H9 (cell line): ENCODE measurements at regions not wholly inside any gene's neighbourhood (a gene's known extent, or its start where the extent isn't known, plus 50 kb on each side); places are given as distances from the start of the nearest gene placed in this dataset.

Experiments used
- DNase-seq: peaks from one replicate; pipeline ENCODE4 v3.0.0-alpha.2; 2017
- H2AFZ ChIP-seq: one replicate; pipeline ENCODE4 v1.6.1; 2013; ENCODE audit warnings: mild to moderate bottlenecking, low read length, control low read depth, moderate library complexity
- H2AK5ac ChIP-seq: 2 replicates; pipeline ENCODE4 v1.6.1; 2013; ENCODE audit warnings: low read length, control low read depth, mixed read lengths; ENCODE audit not compliant: insufficient read length
- H2BK120ac ChIP-seq: one replicate; pipeline ENCODE4 v1.6.1; 2013; ENCODE audit warnings: low read depth, mild to moderate bottlenecking, low read length, control low read depth, inconsistent platforms; ENCODE audit not compliant: poor library complexity, severe bottlenecking
- H2BK12ac ChIP-seq: 2 replicates; pipeline ENCODE4 v1.6.1; 2013; ENCODE audit warnings: low read length, control low read depth, mixed read lengths, low read depth; ENCODE audit not compliant: insufficient read length
- H2BK15ac ChIP-seq: 2 replicates; pipeline ENCODE4 v1.6.1; 2013; ENCODE audit warnings: low read depth, low read length, control low read depth
- H2BK20ac ChIP-seq: one replicate; pipeline ENCODE4 v1.6.1; 2013; ENCODE audit warnings: low read depth, mild to moderate bottlenecking, low read length, control low read depth, inconsistent platforms; ENCODE audit not compliant: poor library complexity, severe bottlenecking
- H2BK5ac ChIP-seq: 2 replicates; pipeline ENCODE4 v1.6.1; 2013; ENCODE audit warnings: low read length, control low read depth, mixed read lengths; ENCODE audit not compliant: insufficient read length
- H3K14ac ChIP-seq: 2 replicates; pipeline ENCODE4 v1.6.1; 2013; ENCODE audit warnings: low read length, control low read depth; ENCODE audit not compliant: insufficient read depth
- H3K18ac ChIP-seq: 2 replicates; pipeline ENCODE4 v1.6.1; 2013; ENCODE audit warnings: low read depth, mild to moderate bottlenecking, mixed read lengths, low read length, control low read depth; ENCODE audit not compliant: insufficient read length
- H3K23ac ChIP-seq: 2 replicates; pipeline ENCODE4 v1.6.1; 2013; ENCODE audit warnings: low read length, control low read depth, mixed read lengths, low read depth; ENCODE audit not compliant: insufficient read length
- H3K23me2 ChIP-seq: 2 replicates; pipeline ENCODE4 v1.6.1; 2013; ENCODE audit warnings: low read depth, mild to moderate bottlenecking, mixed read lengths, low read length, control low read depth; ENCODE audit not compliant: insufficient read length, poor library complexity, severe bottlenecking
- H3K27ac ChIP-seq: 2 replicates; pipeline ENCODE4 v1.5.1; 2013; ENCODE audit warnings: low read length, control low read depth, mixed read lengths, low read depth; ENCODE audit not compliant: insufficient read length
- H3K27me3 ChIP-seq: 2 replicates; pipeline ENCODE4 v1.6.1; 2013; ENCODE audit warnings: low read length, control low read depth, inconsistent platforms; ENCODE audit not compliant: insufficient read depth
- H3K4ac ChIP-seq: 2 replicates; pipeline ENCODE4 v1.6.1; 2013; ENCODE audit warnings: low read depth, mild to moderate bottlenecking, control low read depth, inconsistent platforms, low read length, moderate library complexity
- H3K4me1 ChIP-seq: 2 replicates; pipeline ENCODE4 v1.6.1; 2013; ENCODE audit warnings: low read length, control low read depth, inconsistent platforms; ENCODE audit not compliant: insufficient read depth
- H3K4me2 ChIP-seq: 2 replicates; pipeline ENCODE4 v1.6.1; 2013; ENCODE audit warnings: low read length, control low read depth, mixed read lengths; ENCODE audit not compliant: insufficient read length, insufficient read depth
- H3K56ac ChIP-seq: 2 replicates; pipeline ENCODE4 v1.6.1; 2013; ENCODE audit warnings: low read depth, mild to moderate bottlenecking, mixed read lengths, low read length, control low read depth; ENCODE audit not compliant: insufficient read length
- H3K79me1 ChIP-seq: 2 replicates; pipeline ENCODE4 v1.6.1; 2013; ENCODE audit warnings: low read depth, mild to moderate bottlenecking, moderate library complexity, low read length, control low read depth, inconsistent platforms; ENCODE audit not compliant: insufficient read depth, poor library complexity, severe bottlenecking
- H3K79me2 ChIP-seq: 2 replicates; pipeline ENCODE4 v1.6.1; 2013; ENCODE audit warnings: low read length, control low read depth, inconsistent platforms; ENCODE audit not compliant: insufficient read depth
- H3K9ac ChIP-seq: 2 replicates; pipeline ENCODE4 v1.6.1; 2013; ENCODE audit warnings: low read length, control low read depth, mixed read lengths; ENCODE audit not compliant: insufficient read length; ENCODE audit errors: extremely low read depth
- H3K9me3 ChIP-seq: one replicate; pipeline ENCODE4 v1.6.1; 2013; ENCODE audit warnings: low read depth, low read length, inconsistent platforms; ENCODE audit not compliant: control insufficient read depth
- H3T11ph ChIP-seq: one replicate; pipeline ENCODE4 v1.6.1; 2013; ENCODE audit warnings: mild to moderate bottlenecking, low read length, control low read depth, inconsistent platforms
- H4K20me1 ChIP-seq: one replicate; pipeline ENCODE4 v1.6.1; 2013; ENCODE audit not compliant: control insufficient read depth, insufficient read length, insufficient read depth
- H4K5ac ChIP-seq: 2 replicates; pipeline ENCODE4 v1.6.1; 2013; ENCODE audit warnings: low read depth, mild to moderate bottlenecking, mixed read lengths, low read length, control low read depth; ENCODE audit not compliant: insufficient read length
- H4K8ac ChIP-seq: replicated peaks from 2 replicates; pipeline ENCODE4 v1.6.1; 2013; ENCODE audit warnings: low read length, control low read depth, mixed read lengths, low read depth; ENCODE audit not compliant: insufficient read length
- H4K91ac ChIP-seq: 2 replicates; pipeline ENCODE4 v1.6.1; 2013; ENCODE audit warnings: low read depth, mild to moderate bottlenecking, moderate library complexity, mixed read lengths, low read length, control low read depth; ENCODE audit not compliant: insufficient read length
- H3K27ac Mint-ChIP-seq, 3 experiments: 2 replicates in 2 of 3; 3 replicates in 1 of 3; pipeline ENCODE4 v1.8.0; 2020 to 2021; ENCODE audit warnings: mixed read lengths in 3 of 3, mild to moderate bottlenecking in 1 of 3, moderate library complexity in 1 of 3
- H3K27me3 Mint-ChIP-seq: 2 replicates; pipeline ENCODE4 v1.8.0; 2021; ENCODE audit warnings: low read depth, mild to moderate bottlenecking, moderate library complexity, mixed read lengths
- H3K36me3 Mint-ChIP-seq, 3 experiments: 2 replicates in 2 of 3; 3 replicates in 1 of 3; pipeline ENCODE4 v1.8.0; 2020 to 2021; ENCODE audit warnings: low read depth in 3 of 3, mixed read lengths in 3 of 3; ENCODE audit not compliant: insufficient read depth in 1 of 3
- H3K4me1 Mint-ChIP-seq, 2 experiments: 2 replicates each; pipeline ENCODE4 v1.8.0; 2020; ENCODE audit warnings: mixed read lengths in 2 of 2
- H3K4me3 Mint-ChIP-seq, 2 experiments: 2 replicates in 1 of 2; 3 replicates in 1 of 2; pipeline ENCODE4 v1.8.0; 2020 to 2021; ENCODE audit warnings: mild to moderate bottlenecking in 2 of 2, mixed read lengths in 2 of 2, moderate library complexity in 1 of 2
- H3K9me3 Mint-ChIP-seq, 2 experiments: 2 replicates in 1 of 2; 3 replicates in 1 of 2; pipeline ENCODE4 v1.8.0; 2020; ENCODE audit warnings: mild to moderate bottlenecking in 2 of 2, mixed read lengths in 2 of 2, moderate library complexity in 1 of 2
- CTCF ChIP-seq: fragments of 200-600 bp; sonication (generic); conservative IDR thresholded peaks from 3 replicates; pipeline ENCODE4 v1.8.0; 2021; ENCODE audit warnings: antibody characterized with exemption, mild to moderate bottlenecking
- WGBS: extraction: QIAGEN DNeasy Blood & Tissue Kit; methylation state at CpG from one replicate; pipeline ENCODE4 v1.1.7; 2013; ENCODE audit warnings: missing lambda C conversion rate, low lambda C conversion rate, mixed read lengths; ENCODE audit not compliant: insufficient read length; ENCODE audit errors: extremely low coverage; 5-methylcytosine and 5-hydroxymethylcytosine counted together

GRCh38 chr1:239840336-239840735 lies 251.3 kb upstream of the FMN2 start:
- H4K91ac ChIP-seq = no peak overlapping the region
- no peak for DNase-seq
- H3T11ph ChIP-seq = no peak overlapping the region
- no peak overlapping the region for H3K18ac ChIP-seq
- TF ChIP-seq CTCF = no peak
- no peaks in the 10 kb centered on the region for H3K4me1 ChIP-seq
- no peak overlapping the region for H4K5ac ChIP-seq
- no peaks in the 10 kb centered on the region for H3K9me3 ChIP-seq
- no peak overlapping the region for H3K14ac ChIP-seq
- H3K27ac ChIP-seq = no peak overlapping the region
- no peak overlapping the region for H3K56ac ChIP-seq
- no peaks in the 10 kb centered on the region for H3K23me2 ChIP-seq
- no peak overlapping the region for H2BK120ac ChIP-seq
- WGBS = no CpG with 5 or more reads among the region's 1 CpG
- H2AK5ac ChIP-seq = no peak overlapping the region
- no peak overlapping the region for H4K8ac ChIP-seq
- no peak overlapping the region for H3K4me3 Mint-ChIP-seq
- H3K79me2 ChIP-seq = no peaks in the 10 kb centered on the region
- no peak overlapping the region for H2BK12ac ChIP-seq
- H3K9ac ChIP-seq = no peak overlapping the region
- H2BK15ac ChIP-seq = no peak overlapping the region
- no peaks in the 10 kb centered on the region; a peak in 1 of 7 replicates for H3K36me3 Mint-ChIP-seq
- no peak overlapping the region for H3K4ac ChIP-seq
- H3K9me3 Mint-ChIP-seq = no peaks in the 10 kb centered on the region
- no peak overlapping the region for H2BK5ac ChIP-seq
- H3K27ac Mint-ChIP-seq = no peak overlapping the region
- no peaks in the 10 kb centered on the region for H4K20me1 ChIP-seq
- no peak overlapping the region for H2AFZ ChIP-seq
- no peak overlapping the region for H3K23ac ChIP-seq
- H3K27me3 Mint-ChIP-seq = no peaks in the 10 kb centered on the region
- H3K4me2 ChIP-seq = no peak overlapping the region
- no peaks in the 10 kb centered on the region for H3K27me3 ChIP-seq
- H3K4me1 Mint-ChIP-seq = no peaks in the 10 kb centered on the region
- no peak overlapping the region for H2BK20ac ChIP-seq
- no peaks in the 10 kb centered on the region for H3K79me1 ChIP-seq
